IgD-negative memory B cell (primary cell): ENCODE measurements at regions not wholly inside any gene's neighbourhood (a gene's known extent, or its start where the extent isn't known, plus 50 kb on each side); places are given as distances from the start of the nearest gene placed in this dataset.

Experiments
- H3K27ac Mint-ChIP-seq, 3 donors: one replicate each; pipeline ENCODE4 v1.8.0; 2020 to 2022; ENCODE audit warnings: mild to moderate bottlenecking in 3 of 3, mixed read lengths in 3 of 3, moderate library complexity in 1 of 3
- H3K27me3 Mint-ChIP-seq: one replicate; pipeline ENCODE4 v1.8.0; 2021; ENCODE audit warnings: mixed read lengths
- H3K36me3 Mint-ChIP-seq: one replicate; pipeline ENCODE4 v1.8.0; 2020; ENCODE audit warnings: mild to moderate bottlenecking, mixed read lengths
- H3K4me1 Mint-ChIP-seq, 3 donors: one replicate each; pipeline ENCODE4 v1.8.0; 2020 to 2022; ENCODE audit warnings: mixed read lengths in 3 of 3, mild to moderate bottlenecking in 1 of 3
- H3K4me3 Mint-ChIP-seq, 4 donors: one replicate each; pipeline ENCODE4 v1.8.0; 2020 to 2022; ENCODE audit warnings: mild to moderate bottlenecking in 4 of 4, mixed read lengths in 4 of 4, moderate library complexity in 3 of 4
- H3K9me3 Mint-ChIP-seq, 3 donors: one replicate each; pipeline ENCODE4 v1.8.0; 2020 to 2021; ENCODE audit warnings: mixed read lengths in 3 of 3, mild to moderate bottlenecking in 1 of 3

DNA sequence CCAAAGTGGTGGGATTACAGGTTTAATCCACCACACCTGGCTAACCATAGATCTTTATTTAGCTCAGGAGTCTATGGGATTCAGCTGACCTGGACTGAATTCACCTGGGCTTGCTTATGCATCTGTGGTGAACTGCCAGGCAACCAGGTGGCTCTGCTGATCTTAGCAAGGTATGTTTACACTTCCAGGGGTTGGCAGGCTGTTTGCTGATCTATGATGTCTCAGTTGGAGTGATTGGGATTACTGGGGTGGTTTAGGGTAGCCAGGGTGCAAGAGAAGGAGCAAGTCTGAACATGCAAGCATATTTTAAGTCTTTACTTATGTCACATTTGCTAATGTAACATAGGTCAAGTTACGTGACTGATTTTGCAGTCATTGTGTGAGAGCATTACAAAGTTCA lies 63.6 kb upstream of the JAK2 start:
- peak overlapping the region in 1 of 3 donors; percentile 2 for H3K27ac Mint-ChIP-seq
- peaks cover 0 to 8% (median 7%) of the 10 kb centered on the region in 3 donors for H3K4me1 Mint-ChIP-seq
- peaks cover 3% of the 10 kb centered on the region for H3K36me3 Mint-ChIP-seq
- H3K4me3 Mint-ChIP-seq, result no peak overlapping the region
- no peaks in the 10 kb centered on the region for H3K9me3 Mint-ChIP-seq
- H3K27me3 Mint-ChIP-seq, result no peaks in the 10 kb centered on the region

- no peaks in the 10 kb centered on the region for H3K9me3 Mint-ChIP-seq
- no peak overlapping the region for H3K4me3 Mint-ChIP-seq
- peaks cover 2 to 11% (median 10%) of the 10 kb centered on the region in 3 donors for H3K4me1 Mint-ChIP-seq
- H3K36me3 Mint-ChIP-seq, result peaks cover 3% of the 10 kb centered on the region
- H3K27ac Mint-ChIP-seq, result peak overlapping the region in 1 of 3 donors; percentile 2
- H3K27me3 Mint-ChIP-seq, result no peaks in the 10 kb centered on the region
Measured at GRCh38 chr9:4922101-4922500, 63.0 kb upstream of the JAK2 start.

DNA sequence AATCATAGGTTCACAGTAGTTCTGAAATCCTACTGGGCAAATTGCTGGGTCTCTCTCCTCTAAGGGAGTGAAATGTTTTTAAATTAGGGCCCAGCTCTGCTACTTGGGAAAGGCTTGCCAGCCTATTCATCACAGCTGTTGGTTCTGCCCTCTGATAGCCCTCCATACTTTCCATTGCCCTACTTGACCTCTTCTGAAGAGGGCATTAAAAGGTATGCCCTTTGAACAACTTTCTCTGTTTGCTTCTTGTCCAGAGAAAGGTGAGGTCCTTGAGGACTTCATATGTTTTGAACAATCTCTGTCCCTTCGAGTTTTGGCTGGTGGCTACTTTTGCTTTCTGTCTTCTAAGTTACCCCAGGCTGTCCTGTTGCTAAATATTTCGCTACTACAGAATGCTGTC lies 62.3 kb upstream of the JAK2 start:
- H3K36me3 Mint-ChIP-seq, result peaks cover 3% of the 10 kb centered on the region
- peaks cover 2 to 12% (median 10%) of the 10 kb centered on the region in 3 donors for H3K4me1 Mint-ChIP-seq
- no peak overlapping the region for H3K4me3 Mint-ChIP-seq
- H3K27me3 Mint-ChIP-seq, result no peaks in the 10 kb centered on the region
- no peak overlapping the region for H3K27ac Mint-ChIP-seq
- no peaks in the 10 kb centered on the region for H3K9me3 Mint-ChIP-seq

DNA sequence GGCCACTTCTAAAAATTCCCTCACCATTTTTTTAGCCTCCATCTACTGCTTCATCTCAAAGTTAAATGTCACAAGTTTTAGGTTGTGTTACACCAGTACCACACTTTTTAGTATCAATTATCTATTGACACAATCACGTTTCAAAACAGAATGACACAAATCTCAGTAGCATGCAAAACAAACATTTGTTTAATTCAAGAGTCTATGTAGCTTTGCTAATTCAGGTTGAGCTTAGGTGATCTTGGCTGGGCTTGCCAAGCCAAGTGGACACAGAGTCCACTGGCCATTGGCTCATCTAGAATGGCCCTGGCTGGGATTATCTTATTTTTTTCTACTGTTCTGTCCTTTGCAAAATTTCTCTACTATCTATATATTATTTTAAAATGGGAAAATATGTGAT lies 61.9 kb upstream of the JAK2 start:
- Mint-ChIP-seq H3K4me1 (peaks cover 2 to 12% (median 10%) of the 10 kb centered on the region in 3 donors), H3K27me3 (no peaks in the 10 kb centered on the region), H3K27ac (no peak overlapping the region), H3K4me3 (no peak overlapping the region), H3K36me3 (peaks cover 3% of the 10 kb centered on the region), H3K9me3 (no peaks in the 10 kb centered on the region)

GRCh38 chr9:4923580-4924544 lies 61.2 kb upstream of the JAK2 start:
- Mint-ChIP-seq H3K27ac (peak overlapping the region in 1 of 3 donors; percentile 76), H3K9me3 (no peaks in the 10 kb centered on the region), H3K4me3 (no peak overlapping the region), H3K27me3 (no peaks in the 10 kb centered on the region), H3K36me3 (peaks cover 3% of the 10 kb centered on the region), H3K4me1 (peaks cover 2 to 12% (median 10%) of the 10 kb centered on the region in 3 donors)

DNA sequence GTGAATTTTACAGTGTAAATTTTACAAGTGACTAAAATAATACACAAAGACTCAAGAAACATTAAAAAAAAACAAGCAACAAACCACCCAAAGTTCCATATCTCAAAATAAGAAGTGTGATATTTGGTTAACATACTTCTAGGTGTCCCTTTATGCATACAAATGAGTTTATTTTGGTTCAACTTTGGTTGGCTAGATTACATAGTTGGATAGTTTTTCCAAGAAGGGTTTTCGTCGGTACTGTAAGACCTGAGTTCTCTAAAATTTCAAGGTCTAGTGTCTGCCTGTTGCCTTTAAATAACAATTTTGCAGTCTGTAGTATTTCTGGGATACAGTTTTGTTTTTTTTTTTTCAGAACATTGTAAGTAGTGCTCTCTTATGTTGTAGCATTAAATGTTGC lies 58.8 kb upstream of the JAK2 start:
- no peaks in the 10 kb centered on the region for H3K27me3 Mint-ChIP-seq
- no peak overlapping the region for H3K27ac Mint-ChIP-seq
- H3K9me3 Mint-ChIP-seq, result no peaks in the 10 kb centered on the region
- H3K4me3 Mint-ChIP-seq, result no peak overlapping the region
- peaks cover 2 to 20% (median 19%) of the 10 kb centered on the region in 3 donors for H3K4me1 Mint-ChIP-seq
- peaks cover 3% of the 10 kb centered on the region for H3K36me3 Mint-ChIP-seq

DNA sequence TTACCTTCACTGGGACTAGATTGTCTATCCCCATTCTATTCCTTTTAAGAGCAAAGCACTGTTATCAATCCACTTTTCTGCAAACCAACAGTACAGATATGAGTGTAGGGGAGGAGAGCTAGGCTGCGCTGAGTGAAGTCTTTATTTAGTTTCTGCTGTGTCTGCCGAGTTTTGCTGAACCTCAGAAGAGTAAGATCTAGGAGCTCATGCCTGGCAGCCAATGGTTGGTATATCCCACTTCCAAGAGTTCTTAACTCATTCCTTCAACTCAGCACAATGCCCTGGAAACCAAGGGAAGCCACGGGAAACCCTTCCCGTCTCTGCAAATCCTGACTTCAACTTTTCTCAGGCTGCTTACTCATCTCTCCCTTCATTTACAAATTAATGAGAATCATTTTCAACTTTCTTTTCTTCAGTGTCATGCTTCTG lies 58.0 kb upstream of the JAK2 start:
- Mint-ChIP-seq H3K36me3 (no peaks in the 10 kb centered on the region), H3K4me3 (no peak overlapping the region), H3K4me1 (peaks cover 2 to 20% (median 19%) of the 10 kb centered on the region in 3 donors), H3K27me3 (no peaks in the 10 kb centered on the region), H3K27ac (no peak overlapping the region), H3K9me3 (no peaks in the 10 kb centered on the region)

DNA sequence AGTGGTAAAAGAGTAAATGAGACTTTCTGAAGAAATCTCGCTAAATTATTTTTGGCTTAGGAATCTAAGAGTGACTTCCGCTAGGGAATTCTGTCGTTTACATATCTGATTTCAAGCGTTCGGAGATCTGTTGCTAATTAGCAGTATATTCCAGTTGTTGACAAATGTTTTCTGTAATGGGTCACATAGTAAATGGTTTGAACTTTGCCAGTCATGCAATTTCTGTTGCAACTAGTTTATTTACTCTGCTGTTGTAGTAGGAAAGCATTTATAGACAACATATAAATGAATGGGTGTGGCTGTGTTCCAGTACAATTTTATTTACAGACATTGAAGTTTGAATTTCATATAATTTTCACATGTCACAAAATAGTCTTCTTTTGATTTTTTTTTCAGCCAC lies 57.4 kb upstream of the JAK2 start:
- Mint-ChIP-seq H3K9me3 (no peaks in the 10 kb centered on the region), H3K27ac (no peak overlapping the region), H3K4me3 (no peak overlapping the region), H3K27me3 (no peaks in the 10 kb centered on the region), H3K4me1 (peaks cover 2 to 20% (median 19%) of the 10 kb centered on the region in 3 donors), H3K36me3 (no peaks in the 10 kb centered on the region)

DNA sequence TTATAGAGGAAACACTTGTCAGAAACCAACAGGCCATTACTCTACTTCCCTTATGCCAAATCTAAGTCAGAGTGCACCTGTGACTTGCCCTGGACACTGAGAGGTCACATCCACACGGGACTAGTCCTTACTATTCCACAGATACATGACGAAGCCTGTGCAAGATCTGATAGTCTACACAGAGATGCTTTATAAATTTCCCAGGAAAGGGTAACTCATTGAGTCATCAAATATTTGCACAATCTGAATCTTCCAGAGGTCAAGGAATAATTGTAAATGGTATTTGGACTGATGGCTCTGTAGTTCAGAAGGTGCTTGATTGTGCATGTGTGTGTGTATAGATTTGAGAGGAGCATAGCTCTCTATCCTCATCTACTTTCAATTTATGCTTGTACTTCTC lies 55.2 kb upstream of the JAK2 start:
- Mint-ChIP-seq H3K36me3 (no peaks in the 10 kb centered on the region), H3K4me3 (no peak overlapping the region), H3K4me1 (peaks cover 2 to 14% (median 13%) of the 10 kb centered on the region in 3 donors), H3K27me3 (no peaks in the 10 kb centered on the region), H3K27ac (no peak overlapping the region), H3K9me3 (peaks cover 0 to 1% (median 0%) of the 10 kb centered on the region in 3 donors)

DNA sequence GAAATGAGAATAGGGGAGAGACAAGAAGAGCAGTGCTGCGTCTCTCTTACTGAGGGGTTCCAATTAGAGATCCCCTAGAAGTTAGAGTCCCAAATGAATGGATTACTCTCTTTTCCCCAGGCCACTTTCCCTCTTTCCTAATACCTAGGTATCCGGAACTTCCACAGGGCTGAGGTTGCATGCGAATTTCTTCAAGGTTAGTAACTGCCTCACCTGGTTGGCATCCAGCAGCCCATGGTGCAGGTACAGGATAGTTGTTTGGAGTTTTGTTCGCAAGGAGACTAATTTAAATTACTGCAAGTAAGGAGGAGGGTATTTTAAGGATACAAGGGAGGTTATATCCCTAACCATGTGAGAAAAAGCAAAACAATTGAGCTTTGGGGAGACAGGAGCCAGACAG lies 52.4 kb upstream of the JAK2 start:
- peaks cover 0 to 1% (median 0%) of the 10 kb centered on the region in 3 donors for H3K9me3 Mint-ChIP-seq
- H3K27me3 Mint-ChIP-seq, result no peaks in the 10 kb centered on the region
- no peak overlapping the region for H3K4me3 Mint-ChIP-seq
- no peak overlapping the region for H3K27ac Mint-ChIP-seq
- H3K4me1 Mint-ChIP-seq, result peaks cover 19 to 29% (median 25%) of the 10 kb centered on the region in 3 donors
- H3K36me3 Mint-ChIP-seq, result no peaks in the 10 kb centered on the region

- no peaks in the 10 kb centered on the region for H3K27me3 Mint-ChIP-seq
- H3K4me1 Mint-ChIP-seq, result peaks cover 22 to 30% (median 29%) of the 10 kb centered on the region in 3 donors
- H3K27ac Mint-ChIP-seq, result no peak overlapping the region
- H3K36me3 Mint-ChIP-seq, result no peaks in the 10 kb centered on the region
- H3K9me3 Mint-ChIP-seq, result peaks cover 0 to 1% (median 0%) of the 10 kb centered on the region in 3 donors
- H3K4me3 Mint-ChIP-seq, result no peak overlapping the region
Measured at GRCh38 chr9:4933177-4933576, 51.9 kb upstream of the JAK2 start.

- H3K27ac Mint-ChIP-seq, result no peak overlapping the region
- no peak overlapping the region for H3K4me3 Mint-ChIP-seq
- peaks cover 28 to 37% (median 36%) of the 10 kb centered on the region in 3 donors for H3K4me1 Mint-ChIP-seq
- H3K9me3 Mint-ChIP-seq, result peaks cover 0 to 1% (median 0%) of the 10 kb centered on the region in 3 donors
- H3K36me3 Mint-ChIP-seq, result no peaks in the 10 kb centered on the region
- H3K27me3 Mint-ChIP-seq, result no peaks in the 10 kb centered on the region
Measured at GRCh38 chr9:4933861-4934260, 51.2 kb upstream of the JAK2 start.

GRCh38 chr9:4935001-4935672 lies 49.9 kb upstream of the JAK2 start:
- H3K4me3 Mint-ChIP-seq, result no peak overlapping the region
- no peaks in the 10 kb centered on the region for H3K27me3 Mint-ChIP-seq
- H3K9me3 Mint-ChIP-seq, result peaks cover 0 to 1% (median 0%) of the 10 kb centered on the region in 3 donors
- H3K4me1 Mint-ChIP-seq, result peaks cover 35 to 40% (median 38%) of the 10 kb centered on the region in 3 donors
- H3K27ac Mint-ChIP-seq, result no peak overlapping the region
- no peaks in the 10 kb centered on the region for H3K36me3 Mint-ChIP-seq
